Liver (tissue), 3 donors: ENCODE measurements at regions not wholly inside any gene's neighbourhood (a gene's known extent, or its start where the extent isn't known, plus 50 kb on each side); places are given as distances from the start of the nearest gene placed in this dataset.

Source experiments
- GABPA ChIP-seq, 2 donors: IDR thresholded peaks in 1 of 2; conservative IDR thresholded peaks in 1 of 2; 2 replicates each; pipeline ENCODE4 v1.6.1; 2016; ENCODE audit warnings: antibody characterized with exemption in 2 of 2, mild to moderate bottlenecking in 1 of 2, moderate library complexity in 1 of 2
- JUND ChIP-seq, 2 donors: IDR thresholded peaks; 2 replicates each; pipeline ENCODE4 v1.6.1; 2016; ENCODE audit warnings: antibody characterized with exemption in 2 of 2
- RAD21 ChIP-seq, 2 donors: IDR thresholded peaks; 2 replicates each; pipeline ENCODE4 v1.6.1; 2016; ENCODE audit warnings: antibody characterized with exemption in 2 of 2, mild to moderate bottlenecking in 2 of 2
- RXRA ChIP-seq, 2 donors: IDR thresholded peaks; 2 replicates each; pipeline ENCODE4 v1.6.1; 2017 to 2018; ENCODE audit warnings: antibody characterized with exemption in 2 of 2, mild to moderate bottlenecking in 1 of 2
- YY1 ChIP-seq: IDR thresholded peaks from 2 replicates; pipeline ENCODE4 v1.6.1; 2016; ENCODE audit warnings: antibody characterized with exemption, mild to moderate bottlenecking
- TF ChIP-seq, protein P1 (sequence below): fragments of 150-350 bp; IDR thresholded peaks from 2 replicates; pipeline ENCODE4 v1.5.1; 2017; ENCODE audit warnings: improper control_type of control experiment, low read depth, low read length; ENCODE audit not compliant: missing input control
- TF ChIP-seq, protein P2 (sequence below): IDR thresholded peaks from 2 replicates; pipeline ENCODE4 v1.6.1; 2016; ENCODE audit warnings: antibody characterized with exemption
- TF ChIP-seq, protein P3 (sequence below): IDR thresholded peaks from 2 replicates; pipeline ENCODE4 v1.6.1; 2016; ENCODE audit warnings: antibody characterized with exemption
- TF ChIP-seq, protein P4 (sequence below): IDR thresholded peaks from 2 replicates; pipeline ENCODE4 v1.6.1; 2016; ENCODE audit warnings: antibody characterized with exemption, mild to moderate bottlenecking
- donor health status: healthy.
- donor health status: healthy.

DNA sequence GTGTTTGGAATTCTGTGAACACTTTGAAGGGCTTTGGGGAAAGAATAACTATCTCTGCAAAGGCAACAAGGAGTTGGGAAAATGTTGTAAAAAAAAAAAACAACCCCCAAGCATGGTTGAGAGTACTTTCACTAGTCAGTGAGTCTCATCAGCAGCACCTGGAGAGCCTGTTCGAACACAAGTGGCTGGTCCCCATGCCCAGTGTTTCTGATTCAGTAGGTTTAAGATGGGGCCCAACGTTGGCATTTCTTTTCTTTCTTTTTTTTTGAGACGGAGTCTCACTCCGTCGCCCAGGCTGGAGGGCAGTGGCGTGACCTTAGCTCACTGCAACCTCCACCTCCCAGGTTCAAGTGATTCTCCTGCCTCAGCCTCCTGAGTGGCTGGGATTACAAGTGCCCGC is 59.5 kb downstream of the KLF4 start:
- TF ChIP-seq, protein P1, sequence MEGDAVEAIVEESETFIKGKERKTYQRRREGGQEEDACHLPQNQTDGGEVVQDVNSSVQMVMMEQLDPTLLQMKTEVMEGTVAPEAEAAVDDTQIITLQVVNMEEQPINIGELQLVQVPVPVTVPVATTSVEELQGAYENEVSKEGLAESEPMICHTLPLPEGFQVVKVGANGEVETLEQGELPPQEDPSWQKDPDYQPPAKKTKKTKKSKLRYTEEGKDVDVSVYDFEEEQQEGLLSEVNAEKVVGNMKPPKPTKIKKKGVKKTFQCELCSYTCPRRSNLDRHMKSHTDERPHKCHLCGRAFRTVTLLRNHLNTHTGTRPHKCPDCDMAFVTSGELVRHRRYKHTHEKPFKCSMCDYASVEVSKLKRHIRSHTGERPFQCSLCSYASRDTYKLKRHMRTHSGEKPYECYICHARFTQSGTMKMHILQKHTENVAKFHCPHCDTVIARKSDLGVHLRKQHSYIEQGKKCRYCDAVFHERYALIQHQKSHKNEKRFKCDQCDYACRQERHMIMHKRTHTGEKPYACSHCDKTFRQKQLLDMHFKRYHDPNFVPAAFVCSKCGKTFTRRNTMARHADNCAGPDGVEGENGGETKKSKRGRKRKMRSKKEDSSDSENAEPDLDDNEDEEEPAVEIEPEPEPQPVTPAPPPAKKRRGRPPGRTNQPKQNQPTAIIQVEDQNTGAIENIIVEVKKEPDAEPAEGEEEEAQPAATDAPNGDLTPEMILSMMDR = no peak
- TF ChIP-seq, protein P2, sequence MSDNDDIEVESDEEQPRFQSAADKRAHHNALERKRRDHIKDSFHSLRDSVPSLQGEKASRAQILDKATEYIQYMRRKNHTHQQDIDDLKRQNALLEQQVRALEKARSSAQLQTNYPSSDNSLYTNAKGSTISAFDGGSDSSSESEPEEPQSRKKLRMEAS = no peak
- TF ChIP-seq, protein P3, sequence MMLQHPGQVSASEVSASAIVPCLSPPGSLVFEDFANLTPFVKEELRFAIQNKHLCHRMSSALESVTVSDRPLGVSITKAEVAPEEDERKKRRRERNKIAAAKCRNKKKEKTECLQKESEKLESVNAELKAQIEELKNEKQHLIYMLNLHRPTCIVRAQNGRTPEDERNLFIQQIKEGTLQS = no peak
- TF ChIP-seq GABPA (IDR thresholded peaks at IDR 0.05 in 1 of 2, conservative IDR thresholded peaks at IDR 0.05 in 1 of 2) = no peak
- no peak for TF ChIP-seq YY1
- no peak for TF ChIP-seq RAD21 (IDR thresholded peaks at IDR 0.05)
- no peak for TF ChIP-seq JUND (IDR thresholded peaks at IDR 0.05)
- TF ChIP-seq, protein P4, sequence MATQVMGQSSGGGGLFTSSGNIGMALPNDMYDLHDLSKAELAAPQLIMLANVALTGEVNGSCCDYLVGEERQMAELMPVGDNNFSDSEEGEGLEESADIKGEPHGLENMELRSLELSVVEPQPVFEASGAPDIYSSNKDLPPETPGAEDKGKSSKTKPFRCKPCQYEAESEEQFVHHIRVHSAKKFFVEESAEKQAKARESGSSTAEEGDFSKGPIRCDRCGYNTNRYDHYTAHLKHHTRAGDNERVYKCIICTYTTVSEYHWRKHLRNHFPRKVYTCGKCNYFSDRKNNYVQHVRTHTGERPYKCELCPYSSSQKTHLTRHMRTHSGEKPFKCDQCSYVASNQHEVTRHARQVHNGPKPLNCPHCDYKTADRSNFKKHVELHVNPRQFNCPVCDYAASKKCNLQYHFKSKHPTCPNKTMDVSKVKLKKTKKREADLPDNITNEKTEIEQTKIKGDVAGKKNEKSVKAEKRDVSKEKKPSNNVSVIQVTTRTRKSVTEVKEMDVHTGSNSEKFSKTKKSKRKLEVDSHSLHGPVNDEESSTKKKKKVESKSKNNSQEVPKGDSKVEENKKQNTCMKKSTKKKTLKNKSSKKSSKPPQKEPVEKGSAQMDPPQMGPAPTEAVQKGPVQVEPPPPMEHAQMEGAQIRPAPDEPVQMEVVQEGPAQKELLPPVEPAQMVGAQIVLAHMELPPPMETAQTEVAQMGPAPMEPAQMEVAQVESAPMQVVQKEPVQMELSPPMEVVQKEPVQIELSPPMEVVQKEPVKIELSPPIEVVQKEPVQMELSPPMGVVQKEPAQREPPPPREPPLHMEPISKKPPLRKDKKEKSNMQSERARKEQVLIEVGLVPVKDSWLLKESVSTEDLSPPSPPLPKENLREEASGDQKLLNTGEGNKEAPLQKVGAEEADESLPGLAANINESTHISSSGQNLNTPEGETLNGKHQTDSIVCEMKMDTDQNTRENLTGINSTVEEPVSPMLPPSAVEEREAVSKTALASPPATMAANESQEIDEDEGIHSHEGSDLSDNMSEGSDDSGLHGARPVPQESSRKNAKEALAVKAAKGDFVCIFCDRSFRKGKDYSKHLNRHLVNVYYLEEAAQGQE = no peak
- TF ChIP-seq RXRA (IDR thresholded peaks at IDR 0.05) = no peak
